Gastroesophageal sphincter (tissue), 2 donors: ENCODE measurements at regions not wholly inside any gene's neighbourhood (a gene's known extent, or its start where the extent isn't known, plus 50 kb on each side); places are given as distances from the start of the nearest gene placed in this dataset.

Source experiments
- POLR2A ChIP-seq, 2 donors: fragments of 450-650 bp; IDR thresholded peaks; one replicate each; pipeline ENCODE4 v1.6.1; 2017; ENCODE audit warnings: antibody characterized with exemption in 2 of 2, mild to moderate bottlenecking in 2 of 2, moderate library complexity in 1 of 2
- POLR2AphosphoS5 ChIP-seq: sonication (generic); formaldehyde crosslinking; IDR thresholded peaks from one replicate; pipeline ENCODE4 v1.6.1; 2017; ENCODE audit warnings: antibody characterized with exemption

DNA sequence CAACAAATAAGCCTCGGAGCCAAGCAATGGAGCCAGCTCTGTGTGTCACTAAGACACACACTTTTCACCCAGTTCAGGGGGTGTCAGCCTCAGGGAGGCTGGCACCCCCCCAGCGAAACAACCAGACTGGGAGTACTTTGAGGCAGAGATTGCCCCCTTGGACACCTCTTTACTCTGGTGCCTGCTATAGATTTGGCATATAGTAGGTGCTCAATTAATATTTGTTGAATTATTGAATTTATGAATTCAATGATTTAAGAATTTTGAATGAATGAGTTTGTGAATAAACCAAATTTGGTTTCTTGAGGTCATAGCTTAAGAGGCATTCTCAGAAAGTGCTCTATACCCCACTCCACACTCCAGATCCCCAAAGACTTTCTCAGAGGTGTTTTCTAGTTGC is 70.3 kb downstream of the OLIG1 start:
- TF ChIP-seq POLR2AphosphoS5 (no peak), POLR2A (IDR thresholded peaks at IDR 0.05) (no peak)
